Forelimb muscle (tissue), 1 donor: ENCODE measurements at regions not wholly inside any gene's neighbourhood (a gene's known extent, or its start where the extent isn't known, plus 50 kb on each side); places are given as distances from the start of the nearest gene placed in this dataset.

Experiments used
- DNase-seq: peaks from one replicate; pipeline ENCODE4 v3.0.0-alpha.2; 2013; ENCODE audit warnings: low read depth

- DNase-seq: no peak
Observed at GRCh38 chrX:39555431-39555830, 542.3 kb downstream of the BCOR start.

- no peak for DNase-seq
Observed at GRCh38 chrX:39556056-39556455, 541.7 kb downstream of the BCOR start.

- DNase-seq: no peak
Observed at GRCh38 chrX:39559229-39559628, 538.5 kb downstream of the BCOR start.

GRCh38 chrX:39560271-39560670, 537.5 kb downstream of the BCOR start:
- no peak for DNase-seq

GRCh38 chrX:39563178-39563577, 534.6 kb downstream of the BCOR start:
- no peak for DNase-seq

GRCh38 chrX:39564751-39565150, 533.0 kb downstream of the BCOR start:
- DNase-seq: no peak

GRCh38 chrX:39574178-39574577, 523.6 kb downstream of the BCOR start:
- no peak for DNase-seq

- no peak for DNase-seq
Observed at GRCh38 chrX:39576041-39576872, 521.5 kb downstream of the BCOR start.

- no peak for DNase-seq
Observed at GRCh38 chrX:39577206-39577984, 520.4 kb downstream of the BCOR start.

GRCh38 chrX:39577985-39578869, 519.5 kb downstream of the BCOR start:
- no peak for DNase-seq

- no peak for DNase-seq
Observed at GRCh38 chrX:39580043-39580442, 517.7 kb downstream of the BCOR start.

GRCh38 chrX:39581411-39581810, 516.3 kb downstream of the BCOR start:
- no peak for DNase-seq

GRCh38 chrX:39582091-39582490, 515.7 kb downstream of the BCOR start:
- no peak for DNase-seq

- DNase-seq: no peak
Observed at GRCh38 chrX:39582976-39583375, 514.8 kb downstream of the BCOR start.

GRCh38 chrX:39585808-39586207, 511.9 kb downstream of the BCOR start:
- no peak for DNase-seq

- no peak for DNase-seq
Observed at GRCh38 chrX:39586359-39586758, 511.4 kb downstream of the BCOR start.

- DNase-seq: no peak
Observed at GRCh38 chrX:39591099-39591498, 506.7 kb downstream of the BCOR start.

GRCh38 chrX:39592776-39593175, 505.0 kb downstream of the BCOR start:
- DNase-seq: no peak

GRCh38 chrX:39595977-39596376, 501.8 kb downstream of the BCOR start:
- DNase-seq: no peak

- no peak for DNase-seq
Observed at GRCh38 chrX:39596437-39596836, 501.3 kb downstream of the BCOR start.

GRCh38 chrX:39599339-39599738, 498.4 kb downstream of the BCOR start:
- DNase-seq: no peak

- DNase-seq: no peak
Observed at GRCh38 chrX:39600222-39600621, 497.5 kb downstream of the BCOR start.
